HG03378 (cell line): ENCODE measurements at regions not wholly inside any gene's neighbourhood (a gene's known extent, or its start where the extent isn't known, plus 50 kb on each side); places are given as distances from the start of the nearest gene placed in this dataset.

Experiments used
- ATAC-seq: cut with Tn5 transposase; IDR thresholded peaks from one replicate; pipeline ENCODE4 v1.9.1; 2021; ENCODE audit warnings: mild to moderate bottlenecking, moderate library complexity; ENCODE audit not compliant: unreplicated experiment

GRCh38 chr6:88263591-88263990 lies 97.4 kb upstream of the CNR1 start:
- no peak for ATAC-seq

- no peak for ATAC-seq
Observed at GRCh38 chr6:88262332-88262731, 96.2 kb upstream of the CNR1 start.

GRCh38 chr6:88251301-88251700 lies 85.2 kb upstream of the CNR1 start:
- no peak for ATAC-seq

DNA sequence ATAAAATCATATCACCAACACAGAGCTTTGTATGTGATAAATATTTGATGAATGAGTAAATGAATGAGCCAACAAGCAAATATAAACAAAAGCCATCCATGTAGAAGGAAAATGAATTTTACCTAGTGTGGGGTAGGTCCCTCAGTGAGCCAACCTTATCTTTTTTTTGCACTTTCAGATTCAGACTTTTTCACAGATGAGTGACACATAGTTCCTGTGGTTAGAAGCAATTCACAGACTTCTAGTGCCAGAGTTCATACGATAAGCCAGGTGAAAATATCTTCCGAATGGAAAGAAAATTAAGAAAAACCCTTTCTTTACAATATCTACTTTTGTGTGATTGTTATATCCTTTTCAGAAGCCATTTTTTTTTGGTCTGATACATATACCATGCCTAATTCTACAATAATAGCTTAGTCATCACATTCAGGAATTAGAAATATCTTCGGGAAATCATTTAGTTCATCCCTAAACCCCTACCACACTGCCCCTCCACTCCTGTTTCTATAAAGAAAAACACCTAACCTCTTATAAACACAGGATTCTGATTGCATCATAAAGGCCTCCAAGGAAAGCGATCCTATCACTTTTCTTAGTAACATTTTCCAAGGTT lies 82.7 kb upstream of the CNR1 start:
- no peak for ATAC-seq

DNA sequence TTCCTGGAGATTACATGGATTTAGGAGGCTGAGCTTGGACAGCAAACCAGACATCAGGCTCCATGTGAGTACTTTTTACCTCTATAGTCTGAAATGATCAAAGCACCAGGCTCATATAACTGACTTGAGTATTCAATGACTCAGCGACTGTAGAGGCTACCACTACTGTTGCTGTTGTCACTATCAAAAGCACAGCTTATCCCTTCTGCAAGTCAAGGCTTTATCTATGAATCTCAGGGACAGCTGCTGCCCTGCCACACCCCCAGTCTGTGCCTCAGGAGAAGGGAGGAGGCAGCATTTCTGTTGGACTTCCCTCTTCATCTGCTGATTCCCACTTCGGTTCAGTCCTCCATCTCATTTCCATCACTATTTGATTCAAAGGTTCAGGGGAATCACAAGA lies 80.5 kb upstream of the CNR1 start:
- no peak for ATAC-seq

DNA sequence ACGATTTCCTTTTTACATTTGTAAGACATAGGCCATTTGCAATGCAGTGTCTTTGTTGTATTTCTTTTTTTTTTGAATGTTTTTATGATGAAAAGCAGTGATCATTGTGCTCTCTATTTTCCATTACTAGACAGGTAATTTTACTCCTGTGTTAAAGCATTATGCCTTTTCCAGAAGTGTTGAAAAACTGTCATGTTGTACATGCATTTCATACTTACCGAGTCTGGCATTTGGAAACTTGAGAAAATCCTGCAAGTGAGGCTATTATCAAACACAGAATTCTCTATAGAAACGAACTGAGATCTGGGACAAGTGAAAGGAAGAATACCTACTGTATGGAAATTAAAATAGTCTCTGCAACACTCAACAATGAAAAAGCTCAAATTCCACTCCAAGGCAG lies 78.6 kb upstream of the CNR1 start:
- ATAC-seq: no peak

DNA sequence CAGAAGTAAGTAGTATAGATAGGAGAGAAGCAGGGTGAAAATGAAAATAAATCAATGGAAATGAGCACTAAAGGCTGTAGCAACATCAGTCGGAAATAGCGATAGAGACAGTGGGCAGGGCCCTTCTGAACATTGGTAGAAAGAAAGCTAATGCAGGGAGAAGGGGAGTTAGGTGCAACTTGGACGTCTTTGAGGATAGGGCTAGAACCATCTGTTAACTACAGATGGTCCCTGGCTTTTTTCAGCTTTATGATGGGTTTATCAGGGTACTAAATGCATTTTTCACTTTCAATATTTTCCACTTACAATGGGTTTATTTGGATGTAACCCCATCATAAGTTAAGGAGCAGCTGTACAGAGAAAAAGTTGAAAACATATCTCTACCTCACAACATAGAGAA lies 72.8 kb upstream of the CNR1 start:
- ATAC-seq: no peak

- peak; percentile 82 for ATAC-seq
Observed at GRCh38 chr6:88238065-88238464, 71.9 kb upstream of the CNR1 start.

DNA sequence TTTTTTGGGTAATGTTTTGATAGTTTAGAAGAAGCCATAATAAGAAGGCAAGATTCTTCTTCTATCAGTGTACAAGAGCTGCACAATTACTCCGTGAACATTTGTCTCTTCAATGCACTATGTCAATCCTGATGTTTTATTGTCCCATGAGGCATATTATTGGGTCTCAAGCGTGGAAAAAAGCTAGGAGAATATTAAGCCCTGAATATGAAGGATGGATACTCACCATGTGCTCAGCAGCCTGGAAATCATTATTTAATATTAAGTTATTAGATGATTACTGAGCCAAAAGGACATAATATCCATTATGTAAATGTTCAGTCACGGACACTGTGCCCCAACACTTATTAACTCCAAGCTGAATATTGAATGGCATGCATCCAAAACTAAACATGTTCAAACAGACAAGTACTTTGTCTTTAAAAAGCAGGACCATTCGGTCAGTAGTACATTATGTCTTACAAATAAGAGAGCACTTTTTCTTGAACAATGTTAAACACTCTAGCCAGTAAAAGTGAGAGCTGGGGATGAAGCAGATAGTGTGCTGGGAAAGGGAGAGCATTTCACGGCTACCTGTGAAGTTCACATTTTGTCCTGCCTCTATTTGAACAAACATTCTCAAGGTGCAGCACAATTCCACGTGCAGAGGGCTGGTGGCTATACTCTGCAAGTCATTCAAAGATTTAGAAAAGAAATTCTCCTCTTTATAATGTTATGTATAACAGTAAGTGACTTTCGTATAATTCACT lies 70.6 kb upstream of the CNR1 start:
- ATAC-seq: no peak

DNA sequence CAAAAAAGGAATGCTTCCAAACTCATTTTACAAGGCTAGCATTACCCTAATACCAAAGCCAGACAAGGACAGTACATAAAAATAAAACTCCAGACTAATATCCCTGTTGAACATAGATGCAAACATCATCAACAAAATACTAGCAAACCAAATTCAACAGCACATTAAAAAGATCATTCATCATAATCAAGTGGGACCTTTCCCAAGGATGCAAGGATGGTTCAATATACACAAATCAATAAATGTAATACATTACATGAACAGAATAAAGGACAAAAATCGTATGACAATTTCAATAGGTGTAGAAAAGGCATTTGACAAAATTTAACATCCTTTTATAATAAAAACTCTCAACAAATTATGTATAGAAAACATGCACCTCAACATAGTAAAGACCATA lies 66.6 kb upstream of the CNR1 start:
- no peak for ATAC-seq

DNA sequence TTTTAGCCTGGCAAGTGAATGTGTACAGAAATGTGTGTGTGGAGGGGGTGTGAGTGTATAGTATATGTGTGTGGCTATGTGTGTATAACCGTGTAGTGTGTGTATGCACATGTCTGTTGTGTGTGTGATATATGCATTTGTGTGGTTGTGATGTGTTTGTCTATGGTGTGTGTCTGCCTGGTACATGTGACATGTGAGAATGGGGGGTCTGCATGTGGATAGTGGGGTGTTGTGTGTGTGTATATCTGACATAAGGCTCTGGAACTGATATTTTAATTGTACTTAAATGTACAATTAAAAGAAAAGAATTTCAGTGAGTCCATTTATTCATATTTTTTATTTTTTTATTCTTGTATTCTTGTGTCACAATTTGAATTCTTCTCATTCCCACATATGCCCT lies 57.2 kb upstream of the CNR1 start:
- ATAC-seq: no peak

DNA sequence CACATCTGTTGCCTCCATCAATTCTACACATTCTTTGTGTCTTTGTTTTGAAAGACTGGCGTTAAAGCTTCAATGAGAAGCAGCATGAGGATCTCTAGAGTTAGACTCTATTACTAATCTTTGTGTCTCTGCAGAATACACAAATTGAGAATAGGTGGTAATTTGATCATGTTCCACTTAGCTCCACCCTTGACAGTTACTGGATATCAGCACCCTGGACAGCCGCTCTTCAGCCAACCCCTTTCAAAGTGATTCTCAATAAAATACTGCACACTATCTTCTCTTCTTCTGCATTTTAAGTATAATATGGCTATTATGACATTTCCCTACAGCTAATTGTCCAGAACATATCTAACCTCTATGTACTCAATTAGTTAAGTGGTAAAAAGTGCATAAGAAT lies 54.3 kb upstream of the CNR1 start:
- ATAC-seq: no peak

DNA sequence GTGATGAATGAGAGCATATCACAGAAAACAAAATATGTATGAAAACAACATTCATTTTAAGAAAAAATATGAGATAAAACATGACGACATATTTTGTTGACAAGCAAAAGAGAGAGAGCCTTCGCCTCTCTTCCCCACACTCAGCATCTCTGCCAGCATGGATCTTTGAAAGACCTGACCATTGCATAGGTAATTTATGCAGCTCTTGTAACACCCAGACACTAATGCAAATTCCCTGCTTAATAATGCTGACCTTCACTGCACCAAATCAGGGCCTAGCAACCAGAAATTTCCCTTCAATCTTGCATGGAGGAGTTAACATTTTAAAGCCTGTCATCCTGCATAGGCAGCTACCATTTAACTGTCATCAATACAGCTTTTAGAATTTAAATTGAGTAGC lies 50.0 kb upstream of the CNR1 start:
- ATAC-seq: no peak
